ENCODE measurements at regions not wholly inside any gene's neighbourhood (a gene's known extent, or its start where the extent isn't known, plus 50 kb on each side); places are given as distances from the start of the nearest gene placed in this dataset.
"Not testable (repeated sequence)": the region's sequence is repeated elsewhere in the genome, so short reads cannot be mapped to it uniquely, and the experiment has no call there.

GRCh38 chr15:44820535-44820934 lies 84.2 kb downstream of the TRIM69 start:
- TF ChIP-seq EZH2phosphoT487 (IDR thresholded peaks at IDR 0.05; ENCODE audit: borderline replicate concordance, low read length); CTCF (conservative IDR thresholded peaks at IDR 0.05; ENCODE audit: low read depth, low read length); EZH2 (IDR thresholded peaks at IDR 0.05; ENCODE audit: low read length, unreplicated experiment): not testable (repeated sequence)

Measured in PC-3 (cell line).